ENCODE measurements at regions not wholly inside any gene's neighbourhood (a gene's known extent, or its start where the extent isn't known, plus 50 kb on each side); places are given as distances from the start of the nearest gene placed in this dataset.

GRCh38 chr6:121647905-121648304, 212.5 kb downstream of the GJA1 start:
- Mint-ChIP-seq H3K36me3 (no peaks in the 10 kb centered on the region), H3K4me1 (no peaks in the 10 kb centered on the region), H3K27me3 (ENCODE audit: insufficient read depth, low read depth) (no peaks in the 10 kb centered on the region), H3K4me3 (no peak overlapping the region), H3K27ac (no peak overlapping the region), H3K9me3 (peaks cover 11% of the 10 kb centered on the region)
- Histone ChIP-seq H3K4me3 (no peak overlapping the region), H3K27ac (no peak overlapping the region), H2AFZ (replicated peaks) (no peak overlapping the region), H3K79me2 (ENCODE audit: low read depth) (no peaks in the 10 kb centered on the region), H3K9me3 (ENCODE audit: low read depth) (no peaks in the 10 kb centered on the region), H3K4me2 (no peak overlapping the region), H3K27me3 (no peaks in the 10 kb centered on the region), H3K9ac (no peak overlapping the region), H3F3A (ENCODE audit: low read depth) (no peaks in the 10 kb centered on the region), H3K4me1 (no peaks in the 10 kb centered on the region), H4K20me1 (ENCODE audit: low read depth) (no peaks in the 10 kb centered on the region), H3K36me3 (no peaks in the 10 kb centered on the region)
- no peak for DNase-seq (ENCODE audit: low spot score)
- no peak for TF ChIP-seq EZH2 (IDR thresholded peaks at IDR 0.05)
- TF ChIP-seq, protein P1, sequence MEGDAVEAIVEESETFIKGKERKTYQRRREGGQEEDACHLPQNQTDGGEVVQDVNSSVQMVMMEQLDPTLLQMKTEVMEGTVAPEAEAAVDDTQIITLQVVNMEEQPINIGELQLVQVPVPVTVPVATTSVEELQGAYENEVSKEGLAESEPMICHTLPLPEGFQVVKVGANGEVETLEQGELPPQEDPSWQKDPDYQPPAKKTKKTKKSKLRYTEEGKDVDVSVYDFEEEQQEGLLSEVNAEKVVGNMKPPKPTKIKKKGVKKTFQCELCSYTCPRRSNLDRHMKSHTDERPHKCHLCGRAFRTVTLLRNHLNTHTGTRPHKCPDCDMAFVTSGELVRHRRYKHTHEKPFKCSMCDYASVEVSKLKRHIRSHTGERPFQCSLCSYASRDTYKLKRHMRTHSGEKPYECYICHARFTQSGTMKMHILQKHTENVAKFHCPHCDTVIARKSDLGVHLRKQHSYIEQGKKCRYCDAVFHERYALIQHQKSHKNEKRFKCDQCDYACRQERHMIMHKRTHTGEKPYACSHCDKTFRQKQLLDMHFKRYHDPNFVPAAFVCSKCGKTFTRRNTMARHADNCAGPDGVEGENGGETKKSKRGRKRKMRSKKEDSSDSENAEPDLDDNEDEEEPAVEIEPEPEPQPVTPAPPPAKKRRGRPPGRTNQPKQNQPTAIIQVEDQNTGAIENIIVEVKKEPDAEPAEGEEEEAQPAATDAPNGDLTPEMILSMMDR (IDR thresholded peaks at IDR 0.05): no peak
- no peak for TF ChIP-seq EZH2phosphoT487 (IDR thresholded peaks at IDR 0.05)

DNA sequence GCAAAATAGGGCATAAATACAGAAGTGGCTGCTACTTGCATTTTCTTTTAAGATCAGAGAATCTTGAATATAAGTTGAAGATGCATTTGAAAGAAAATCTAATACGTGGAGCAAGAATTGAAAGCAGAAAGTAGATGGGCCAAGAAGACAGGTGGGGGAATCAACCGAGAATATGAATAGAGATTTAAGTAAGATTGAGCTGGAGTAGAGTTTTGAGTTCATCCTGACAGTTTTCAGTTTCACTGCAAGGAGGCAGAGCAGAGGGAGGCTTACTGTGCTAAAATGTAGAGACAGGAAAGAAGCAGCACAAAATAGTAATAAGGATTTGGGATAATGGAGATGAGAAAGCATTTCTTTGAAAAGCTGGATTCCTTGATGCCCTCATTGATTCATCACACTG, 214.5 kb downstream of the GJA1 start:
- Mint-ChIP-seq H3K9me3 (no peaks in the 10 kb centered on the region), H3K4me3 (no peak overlapping the region), H3K27ac (no peak overlapping the region), H3K27me3 (ENCODE audit: insufficient read depth, low read depth) (no peaks in the 10 kb centered on the region), H3K4me1 (no peaks in the 10 kb centered on the region), H3K36me3 (no peaks in the 10 kb centered on the region)
- Histone ChIP-seq H3K4me1 (no peaks in the 10 kb centered on the region), H3K27ac (no peak overlapping the region), H2AFZ (replicated peaks) (peak overlapping the region; percentile 45), H4K20me1 (ENCODE audit: low read depth) (no peaks in the 10 kb centered on the region), H3K4me3 (no peak overlapping the region), H3K27me3 (no peaks in the 10 kb centered on the region), H3K9me3 (ENCODE audit: low read depth) (no peaks in the 10 kb centered on the region), H3K79me2 (ENCODE audit: low read depth) (no peaks in the 10 kb centered on the region), H3K4me2 (no peak overlapping the region), H3F3A (ENCODE audit: low read depth) (no peaks in the 10 kb centered on the region), H3K9ac (no peak overlapping the region), H3K36me3 (no peaks in the 10 kb centered on the region)
- TF ChIP-seq EZH2phosphoT487 (IDR thresholded peaks at IDR 0.05) (no peak), EZH2 (IDR thresholded peaks at IDR 0.05) (no peak)
- TF ChIP-seq, protein P1 (IDR thresholded peaks at IDR 0.05): no peak
- DNase-seq (ENCODE audit: low spot score): no peak

GRCh38 chr6:121651420-121651819, 216.0 kb downstream of the GJA1 start:
- Histone ChIP-seq H4K20me1 (ENCODE audit: low read depth) (no peaks in the 10 kb centered on the region), H3K27ac (no peak overlapping the region), H3K27me3 (no peaks in the 10 kb centered on the region), H3K4me3 (no peak overlapping the region), H3K4me1 (no peaks in the 10 kb centered on the region), H3K9me3 (ENCODE audit: low read depth) (no peaks in the 10 kb centered on the region), H3K79me2 (ENCODE audit: low read depth) (no peaks in the 10 kb centered on the region), H3K36me3 (no peaks in the 10 kb centered on the region), H3F3A (ENCODE audit: low read depth) (no peaks in the 10 kb centered on the region), H3K9ac (no peak overlapping the region), H3K4me2 (no peak overlapping the region), H2AFZ (replicated peaks) (peak overlapping the region; percentile 15)
- no peaks in the 10 kb centered on the region for H3K27me3 Mint-ChIP-seq (ENCODE audit: insufficient read depth, low read depth)
- no peaks in the 10 kb centered on the region for H3K36me3 Mint-ChIP-seq
- no peak overlapping the region for H3K4me3 Mint-ChIP-seq
- peaks cover 2% of the 10 kb centered on the region for H3K9me3 Mint-ChIP-seq
- no peak overlapping the region for H3K27ac Mint-ChIP-seq
- H3K4me1 Mint-ChIP-seq: no peaks in the 10 kb centered on the region
- no peak for DNase-seq (ENCODE audit: low spot score)
- TF ChIP-seq, protein P1 (IDR thresholded peaks at IDR 0.05): no peak
- no peak for TF ChIP-seq EZH2 (IDR thresholded peaks at IDR 0.05)
- TF ChIP-seq EZH2phosphoT487 (IDR thresholded peaks at IDR 0.05): no peak

Measured in neural progenitor cell (in vitro differentiated cells).